SH-SY5Y (cell line): ENCODE measurements at regions not wholly inside any gene's neighbourhood (a gene's known extent, or its start where the extent isn't known, plus 50 kb on each side); places are given as distances from the start of the nearest gene placed in this dataset.

ENCODE experiments used
- GATA2 ChIP-seq: IDR thresholded peaks from 2 replicates; pipeline ENCODE4 v1.6.1; 2011; ENCODE audit warnings: mild to moderate bottlenecking, low read depth, low read length
- GATA3 ChIP-seq: IDR thresholded peaks from 2 replicates; pipeline ENCODE4 v1.6.1; 2011; ENCODE audit warnings: low read depth, mild to moderate bottlenecking, low read length, moderate library complexity

- TF ChIP-seq GATA2, result no peak
- TF ChIP-seq GATA3, result no peak
Observed at GRCh38 chr5:108433600-108433999, 51.7 kb upstream of the FBXL17 start.
